Neural cell (in vitro differentiated cells): ENCODE measurements at regions not wholly inside any gene's neighbourhood (a gene's known extent, or its start where the extent isn't known, plus 50 kb on each side); places are given as distances from the start of the nearest gene placed in this dataset.

Experiments
- H2AFZ ChIP-seq: fragments of 200-600, 300-800 bp; sonication (generic), shearing (Covaris generic); 2 replicates; pipeline ENCODE4 v1.6.0; 2014; ENCODE audit warnings: low read depth, mild to moderate bottlenecking, antibody characterized with exemption, low read length, moderate library complexity
- H3F3A ChIP-seq: fragments of 200-600 bp; shearing (Covaris generic); 2 replicates; pipeline ENCODE4 v1.6.1; 2016; ENCODE audit warnings: mild to moderate bottlenecking, moderate library complexity, mixed read lengths, antibody characterized with exemption, low read length; ENCODE audit not compliant: insufficient read depth, poor library complexity, severe bottlenecking
- H3K27ac ChIP-seq: fragments of 200-600, 300-800 bp; sonication (generic), shearing (Covaris generic); 2 replicates; pipeline ENCODE4 v1.5.1; 2014; ENCODE audit warnings: mild to moderate bottlenecking, low read length, moderate library complexity
- H3K27me3 ChIP-seq: fragments of 300-800, 200-600 bp; sonication (generic), shearing (Covaris generic); 2 replicates; pipeline ENCODE4 v1.6.0; 2014; ENCODE audit warnings: mild to moderate bottlenecking, low read depth, low read length, moderate library complexity; ENCODE audit not compliant: insufficient read depth
- H3K36me3 ChIP-seq: fragments of 300-800, 200-600 bp; sonication (generic), shearing (Covaris generic); 2 replicates; pipeline ENCODE4 v1.5.1; 2014; ENCODE audit warnings: mild to moderate bottlenecking, antibody characterized with exemption, low read length, moderate library complexity; ENCODE audit not compliant: insufficient read depth
- H3K4me2 ChIP-seq: fragments of 300-800, 200-600 bp; sonication (generic), shearing (Covaris generic); 2 replicates; pipeline ENCODE4 v1.6.0; 2014; ENCODE audit warnings: mild to moderate bottlenecking, low read length
- H3K4me3 ChIP-seq: fragments of 300-800, 200-600 bp; sonication (generic), shearing (Covaris generic); 2 replicates; pipeline ENCODE4 v1.5.1; 2014; ENCODE audit warnings: mild to moderate bottlenecking, low read length, moderate library complexity
- H3K79me2 ChIP-seq: fragments of 200-600 bp; shearing (Covaris generic); replicated peaks from 2 replicates; pipeline ENCODE4 v1.6.0; 2014; ENCODE audit warnings: mild to moderate bottlenecking, low read length, moderate library complexity; ENCODE audit not compliant: insufficient read depth
- H3K9ac ChIP-seq: fragments of 300-800, 200-600 bp; sonication (generic), shearing (Covaris generic); 2 replicates; pipeline ENCODE4 v1.6.1; 2016; ENCODE audit warnings: mild to moderate bottlenecking, low read length, mixed read lengths
- H3K9me2 ChIP-seq: fragments of 200-600 bp; shearing (Covaris generic); 2 replicates; pipeline ENCODE4 v1.6.1; 2016; ENCODE audit warnings: mild to moderate bottlenecking, low read length, mixed read lengths; ENCODE audit not compliant: insufficient read depth
- H3K9me3 ChIP-seq: fragments of 200-600, 300-800 bp; sonication (generic), shearing (Covaris generic); 2 replicates; pipeline ENCODE4 v1.6.1; 2016; ENCODE audit warnings: mild to moderate bottlenecking, mixed run types, low read length, moderate library complexity, mixed read lengths
- H4K20me1 ChIP-seq: fragments of 200-600 bp; shearing (Covaris generic); 2 replicates; pipeline ENCODE4 v1.6.1; 2016; ENCODE audit warnings: mild to moderate bottlenecking, mixed run types; ENCODE audit not compliant: insufficient read depth
- EP300 ChIP-seq: fragments of 450-650 bp; conservative IDR thresholded peaks from 2 replicates; pipeline ENCODE4 v1.6.1; 2014; ENCODE audit warnings: antibody characterized with exemption, mild to moderate bottlenecking, moderate library complexity; ENCODE audit not compliant: poor library complexity, severe bottlenecking
- EZH2 ChIP-seq: fragments of 200-600, 300-800 bp; shearing (Covaris generic), sonication (generic); IDR thresholded peaks from 2 replicates; pipeline ENCODE4 v1.6.1; 2014; ENCODE audit warnings: antibody characterized with exemption, low read length, borderline replicate concordance, mild to moderate bottlenecking; ENCODE audit not compliant: insufficient read depth, poor library complexity, severe bottlenecking
- MXI1 ChIP-seq: fragments of 450-650 bp; conservative IDR thresholded peaks from 2 replicates; pipeline ENCODE4 v1.6.1; 2014; ENCODE audit warnings: antibody characterized with exemption, mild to moderate bottlenecking; ENCODE audit not compliant: poor library complexity, severe bottlenecking
- POLR2AphosphoS5 ChIP-seq: IDR thresholded peaks from 2 replicates; pipeline ENCODE4 v1.6.1; 2012
- RAD21 ChIP-seq: fragments of 450-650 bp; conservative IDR thresholded peaks from 2 replicates; pipeline ENCODE4 v1.6.1; 2014; ENCODE audit warnings: antibody characterized with exemption, mild to moderate bottlenecking, moderate library complexity
- SMC3 ChIP-seq: fragments of 450-650 bp; conservative IDR thresholded peaks from 2 replicates; pipeline ENCODE4 v1.6.1; 2014; ENCODE audit warnings: antibody characterized with exemption, mild to moderate bottlenecking, moderate library complexity; ENCODE audit not compliant: poor library complexity
- TAF1 ChIP-seq: IDR thresholded peaks from 2 replicates; pipeline ENCODE4 v1.6.1; 2012; ENCODE audit warnings: low read depth
- TF ChIP-seq, protein P1 (sequence below): fragments of 450-650 bp; IDR thresholded peaks from 2 replicates; pipeline ENCODE4 v1.5.1; 2014; ENCODE audit warnings: antibody characterized with exemption, mild to moderate bottlenecking, moderate library complexity; ENCODE audit not compliant: poor library complexity, severe bottlenecking
- TF ChIP-seq, protein P2 (sequence below): IDR thresholded peaks from 2 replicates; pipeline ENCODE4 v1.6.1; 2012; ENCODE audit warnings: borderline replicate concordance

DNA sequence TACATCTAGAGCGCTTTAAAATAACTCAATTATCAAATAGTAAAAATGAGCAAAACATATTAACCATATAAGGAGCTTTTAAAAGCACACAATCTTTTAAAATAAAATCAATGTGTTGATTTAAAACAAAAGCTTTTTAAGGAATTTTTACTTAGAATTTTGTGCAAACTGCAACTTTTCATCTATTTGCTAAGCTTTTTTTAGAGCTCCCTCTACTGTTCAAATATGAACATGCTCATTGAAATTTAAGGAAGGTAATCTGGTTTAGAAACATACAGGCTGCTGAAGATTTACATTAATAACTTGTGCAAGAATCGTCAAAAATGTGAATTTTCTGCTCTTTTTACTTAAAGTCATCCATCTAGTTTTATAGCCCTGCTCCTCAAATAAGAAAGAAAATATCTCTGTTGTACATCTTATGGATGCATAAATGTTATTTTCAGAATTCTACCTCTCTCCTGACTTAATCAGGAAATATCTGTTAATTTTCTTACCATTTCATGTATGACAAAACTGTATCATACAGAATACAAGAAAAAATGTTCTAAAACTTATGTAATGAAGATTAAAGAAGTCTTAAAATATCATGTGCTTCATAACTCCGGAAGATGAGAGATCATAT lies 469.4 kb upstream of the ROBO2 start:
- no peaks in the 10 kb centered on the region for H3K9me2 ChIP-seq
- no peak overlapping the region for H3K9ac ChIP-seq
- no peaks in the 10 kb centered on the region for H3K36me3 ChIP-seq
- no peak overlapping the region for H3K27ac ChIP-seq
- H3F3A ChIP-seq, result no peaks in the 10 kb centered on the region
- no peaks in the 10 kb centered on the region for H3K9me3 ChIP-seq
- H3K4me3 ChIP-seq, result no peak overlapping the region
- TF ChIP-seq SMC3, result peak; percentile 79
- TF ChIP-seq EP300, result no peak
- TF ChIP-seq POLR2AphosphoS5, result no peak
- TF ChIP-seq, protein P1, sequence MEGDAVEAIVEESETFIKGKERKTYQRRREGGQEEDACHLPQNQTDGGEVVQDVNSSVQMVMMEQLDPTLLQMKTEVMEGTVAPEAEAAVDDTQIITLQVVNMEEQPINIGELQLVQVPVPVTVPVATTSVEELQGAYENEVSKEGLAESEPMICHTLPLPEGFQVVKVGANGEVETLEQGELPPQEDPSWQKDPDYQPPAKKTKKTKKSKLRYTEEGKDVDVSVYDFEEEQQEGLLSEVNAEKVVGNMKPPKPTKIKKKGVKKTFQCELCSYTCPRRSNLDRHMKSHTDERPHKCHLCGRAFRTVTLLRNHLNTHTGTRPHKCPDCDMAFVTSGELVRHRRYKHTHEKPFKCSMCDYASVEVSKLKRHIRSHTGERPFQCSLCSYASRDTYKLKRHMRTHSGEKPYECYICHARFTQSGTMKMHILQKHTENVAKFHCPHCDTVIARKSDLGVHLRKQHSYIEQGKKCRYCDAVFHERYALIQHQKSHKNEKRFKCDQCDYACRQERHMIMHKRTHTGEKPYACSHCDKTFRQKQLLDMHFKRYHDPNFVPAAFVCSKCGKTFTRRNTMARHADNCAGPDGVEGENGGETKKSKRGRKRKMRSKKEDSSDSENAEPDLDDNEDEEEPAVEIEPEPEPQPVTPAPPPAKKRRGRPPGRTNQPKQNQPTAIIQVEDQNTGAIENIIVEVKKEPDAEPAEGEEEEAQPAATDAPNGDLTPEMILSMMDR, result peak; percentile 77
- TF ChIP-seq RAD21, result peak; percentile 77
- H3K27me3 ChIP-seq, result no peaks in the 10 kb centered on the region
- no peak overlapping the region for H3K4me2 ChIP-seq
- no peak overlapping the region for H2AFZ ChIP-seq
- H3K79me2 ChIP-seq, result no peaks in the 10 kb centered on the region
- H4K20me1 ChIP-seq, result no peaks in the 10 kb centered on the region

DNA sequence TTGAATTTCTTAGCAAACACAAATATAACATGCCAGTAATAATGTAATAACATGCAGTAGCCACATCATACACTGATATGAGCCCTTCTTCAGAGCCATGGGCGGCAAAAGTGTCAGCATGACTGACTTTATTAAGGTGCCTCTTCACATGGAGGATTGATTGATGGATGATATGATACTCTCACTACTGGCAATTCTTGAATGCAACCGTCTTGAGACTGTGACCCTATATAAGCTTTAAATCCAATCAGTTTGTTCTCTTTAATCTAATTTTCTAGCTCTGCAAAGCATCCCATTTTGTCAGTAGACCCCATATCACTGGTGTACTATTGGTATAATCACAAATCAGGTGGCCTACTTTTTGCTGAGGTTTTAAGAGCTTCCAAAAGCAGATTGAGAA lies 463.7 kb upstream of the ROBO2 start:
- no peak overlapping the region for H3K9ac ChIP-seq
- H3F3A ChIP-seq, result no peaks in the 10 kb centered on the region
- TF ChIP-seq TAF1 (no peak), POLR2AphosphoS5 (no peak), EZH2 (no peak), RAD21 (no peak), MXI1 (no peak), SMC3 (no peak), EP300 (no peak)
- TF ChIP-seq, protein P1, result no peak
- TF ChIP-seq, protein P2, sequence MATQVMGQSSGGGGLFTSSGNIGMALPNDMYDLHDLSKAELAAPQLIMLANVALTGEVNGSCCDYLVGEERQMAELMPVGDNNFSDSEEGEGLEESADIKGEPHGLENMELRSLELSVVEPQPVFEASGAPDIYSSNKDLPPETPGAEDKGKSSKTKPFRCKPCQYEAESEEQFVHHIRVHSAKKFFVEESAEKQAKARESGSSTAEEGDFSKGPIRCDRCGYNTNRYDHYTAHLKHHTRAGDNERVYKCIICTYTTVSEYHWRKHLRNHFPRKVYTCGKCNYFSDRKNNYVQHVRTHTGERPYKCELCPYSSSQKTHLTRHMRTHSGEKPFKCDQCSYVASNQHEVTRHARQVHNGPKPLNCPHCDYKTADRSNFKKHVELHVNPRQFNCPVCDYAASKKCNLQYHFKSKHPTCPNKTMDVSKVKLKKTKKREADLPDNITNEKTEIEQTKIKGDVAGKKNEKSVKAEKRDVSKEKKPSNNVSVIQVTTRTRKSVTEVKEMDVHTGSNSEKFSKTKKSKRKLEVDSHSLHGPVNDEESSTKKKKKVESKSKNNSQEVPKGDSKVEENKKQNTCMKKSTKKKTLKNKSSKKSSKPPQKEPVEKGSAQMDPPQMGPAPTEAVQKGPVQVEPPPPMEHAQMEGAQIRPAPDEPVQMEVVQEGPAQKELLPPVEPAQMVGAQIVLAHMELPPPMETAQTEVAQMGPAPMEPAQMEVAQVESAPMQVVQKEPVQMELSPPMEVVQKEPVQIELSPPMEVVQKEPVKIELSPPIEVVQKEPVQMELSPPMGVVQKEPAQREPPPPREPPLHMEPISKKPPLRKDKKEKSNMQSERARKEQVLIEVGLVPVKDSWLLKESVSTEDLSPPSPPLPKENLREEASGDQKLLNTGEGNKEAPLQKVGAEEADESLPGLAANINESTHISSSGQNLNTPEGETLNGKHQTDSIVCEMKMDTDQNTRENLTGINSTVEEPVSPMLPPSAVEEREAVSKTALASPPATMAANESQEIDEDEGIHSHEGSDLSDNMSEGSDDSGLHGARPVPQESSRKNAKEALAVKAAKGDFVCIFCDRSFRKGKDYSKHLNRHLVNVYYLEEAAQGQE, result no peak
- H4K20me1 ChIP-seq, result no peaks in the 10 kb centered on the region
- no peaks in the 10 kb centered on the region for H3K36me3 ChIP-seq
- H3K9me3 ChIP-seq, result no peaks in the 10 kb centered on the region
- H3K9me2 ChIP-seq, result no peaks in the 10 kb centered on the region
- no peak overlapping the region for H3K4me2 ChIP-seq
- no peak overlapping the region for H3K27ac ChIP-seq
- H3K79me2 ChIP-seq, result no peaks in the 10 kb centered on the region
- no peak overlapping the region for H3K4me3 ChIP-seq
- H2AFZ ChIP-seq, result no peak overlapping the region
- no peaks in the 10 kb centered on the region for H3K27me3 ChIP-seq
